ENCODE measurements at regions not wholly inside any gene's neighbourhood (a gene's known extent, or its start where the extent isn't known, plus 50 kb on each side); places are given as distances from the start of the nearest gene placed in this dataset.

GRCh38 chr14:106390401-106390800 is 864.0 kb downstream of the TMEM121 start:
- TF ChIP-seq POLR2A (IDR thresholded peaks at IDR 0.05; ENCODE audit: low read length): no peak
- TF ChIP-seq RFX5 (IDR thresholded peaks at IDR 0.05): no peak
- TF ChIP-seq REST (IDR thresholded peaks at IDR 0.05): no peak
